GM19397 (cell line): ENCODE measurements at regions not wholly inside any gene's neighbourhood (a gene's known extent, or its start where the extent isn't known, plus 50 kb on each side); places are given as distances from the start of the nearest gene placed in this dataset.

Source experiments
- ATAC-seq: cut with Tn5 transposase; IDR thresholded peaks from one replicate; pipeline ENCODE4 v1.9.1; 2021; ENCODE audit warnings: mild to moderate bottlenecking, moderate library complexity; ENCODE audit not compliant: unreplicated experiment

DNA sequence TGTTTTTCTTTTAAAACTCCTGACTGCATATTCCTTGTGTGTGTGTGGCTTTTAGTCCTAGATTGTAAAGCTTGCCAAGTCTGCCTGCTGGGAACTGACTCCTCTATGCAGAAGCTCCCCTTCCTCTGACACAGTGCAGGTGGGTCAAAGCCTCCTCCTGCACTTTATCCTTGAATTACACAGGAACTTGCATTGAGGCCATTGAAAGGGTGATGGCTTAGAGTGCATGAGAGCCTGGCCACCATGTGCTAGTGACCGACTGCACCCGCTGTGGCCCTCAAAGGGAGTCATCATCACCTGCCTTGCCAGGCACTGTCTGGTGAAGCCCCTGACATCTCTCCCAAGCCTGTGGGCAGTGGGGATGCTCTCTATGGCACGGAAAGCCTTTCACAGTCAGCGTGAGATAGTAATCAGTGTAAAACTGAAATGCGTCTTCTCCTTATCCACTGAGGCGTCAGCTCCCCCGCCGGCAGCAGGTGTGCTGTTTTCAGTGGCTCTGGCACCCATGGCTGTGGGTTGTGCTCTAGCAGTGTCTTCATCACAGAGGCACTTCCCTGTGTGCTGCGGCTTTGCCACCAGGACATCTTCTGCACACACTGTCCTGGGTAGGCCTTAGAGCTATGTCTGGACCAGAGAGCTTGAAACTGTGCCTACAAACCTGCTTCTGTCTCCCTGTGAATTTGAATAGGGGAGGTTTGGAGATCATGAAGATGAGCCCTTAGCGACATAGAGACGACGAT, 87.9 kb downstream of the THBS2 start:
- no peak for ATAC-seq

DNA sequence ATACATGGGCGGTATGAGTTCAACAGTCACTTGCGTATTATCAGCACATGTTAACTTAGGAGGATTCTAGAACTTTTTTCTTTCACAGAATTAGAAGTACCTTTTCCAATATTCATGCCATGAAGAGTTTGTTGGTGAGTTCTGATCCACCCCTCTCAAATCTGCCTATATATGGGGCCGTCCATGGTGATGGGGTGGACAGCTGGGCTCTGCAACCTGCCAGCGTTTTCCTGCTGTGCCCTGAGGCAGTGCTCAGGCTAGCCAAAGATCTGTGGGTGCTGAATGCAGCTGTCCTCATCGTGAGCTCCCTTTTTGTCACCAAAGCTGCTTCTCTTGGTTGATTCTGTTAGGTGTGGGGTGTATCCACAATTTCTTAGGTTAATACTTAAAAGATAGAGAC, 88.7 kb downstream of the THBS2 start:
- no peak for ATAC-seq

DNA sequence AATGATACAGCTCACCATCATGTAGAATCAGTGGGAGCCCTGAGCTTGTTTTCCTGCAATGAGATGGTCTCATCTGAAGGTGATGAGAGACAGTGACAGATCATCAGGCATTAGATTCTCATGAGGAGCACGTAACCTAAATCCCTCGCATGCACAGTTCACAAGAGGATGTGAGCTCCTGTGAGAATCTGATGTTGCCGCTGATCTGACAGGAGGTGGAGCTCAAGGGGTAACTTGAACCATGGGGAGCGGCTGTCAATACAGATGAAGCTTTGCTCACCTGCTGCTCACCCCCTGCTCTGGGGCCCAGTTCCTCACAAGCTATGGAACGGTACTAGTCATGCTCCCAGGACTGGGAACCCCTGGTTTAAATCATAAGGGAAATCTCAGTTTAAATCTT, 89.2 kb downstream of the THBS2 start:
- ATAC-seq, result no peak

DNA sequence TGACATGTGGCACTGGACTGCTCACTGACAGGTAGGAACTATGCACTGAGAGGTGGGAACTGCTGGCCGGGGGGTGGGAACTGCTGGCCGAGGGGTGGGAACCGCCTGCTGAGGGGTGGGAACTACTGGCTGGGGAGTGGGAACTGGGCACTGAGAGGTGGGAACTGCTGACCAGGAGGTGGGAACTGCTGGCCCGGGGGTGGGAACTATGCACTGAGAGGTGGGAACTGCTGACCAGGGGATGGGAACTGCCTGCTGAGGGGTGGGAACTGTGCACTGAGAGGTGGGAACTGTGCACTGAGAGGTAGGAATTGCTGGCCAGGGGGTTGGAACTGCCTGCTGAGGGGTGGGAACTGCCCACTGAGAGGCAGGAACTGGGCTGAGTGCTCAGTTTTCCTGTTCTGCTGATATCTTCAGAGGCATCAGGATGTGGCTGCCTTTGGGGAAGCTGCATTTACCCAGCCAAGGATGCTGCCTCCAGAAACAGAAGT, 90.2 kb downstream of the THBS2 start:
- no peak for ATAC-seq

DNA sequence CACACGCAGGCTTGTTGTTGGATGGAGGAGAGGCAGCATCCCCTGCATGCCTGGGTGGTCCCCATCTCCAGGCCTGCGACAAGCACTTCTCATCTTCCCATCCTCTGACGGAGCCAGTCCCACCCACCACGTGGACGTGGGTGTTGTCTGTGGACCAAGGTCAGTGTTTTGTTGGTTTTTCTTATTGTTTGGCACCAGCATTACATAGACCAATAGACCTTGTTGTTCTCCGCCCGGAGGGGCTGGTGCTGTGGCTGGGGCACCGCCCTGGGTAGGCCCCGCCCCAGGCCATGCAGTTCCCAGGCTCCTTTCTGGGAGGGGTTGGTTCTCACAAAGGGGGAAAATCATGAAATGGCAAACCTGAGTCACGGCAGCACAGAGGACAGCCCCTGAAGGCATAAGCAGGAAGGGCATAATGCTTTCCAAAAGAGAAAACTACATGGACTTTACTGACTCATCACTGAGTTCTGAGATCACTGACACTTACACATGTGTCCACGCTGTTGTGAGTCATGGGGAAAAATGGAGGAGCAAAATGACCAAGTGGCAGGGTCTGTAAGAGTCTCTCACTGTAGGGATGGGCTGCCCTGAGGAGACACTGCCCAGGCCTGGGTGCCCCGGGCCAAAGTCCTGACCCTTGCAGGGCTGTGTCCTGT, 90.8 kb downstream of the THBS2 start:
- no peak for ATAC-seq

DNA sequence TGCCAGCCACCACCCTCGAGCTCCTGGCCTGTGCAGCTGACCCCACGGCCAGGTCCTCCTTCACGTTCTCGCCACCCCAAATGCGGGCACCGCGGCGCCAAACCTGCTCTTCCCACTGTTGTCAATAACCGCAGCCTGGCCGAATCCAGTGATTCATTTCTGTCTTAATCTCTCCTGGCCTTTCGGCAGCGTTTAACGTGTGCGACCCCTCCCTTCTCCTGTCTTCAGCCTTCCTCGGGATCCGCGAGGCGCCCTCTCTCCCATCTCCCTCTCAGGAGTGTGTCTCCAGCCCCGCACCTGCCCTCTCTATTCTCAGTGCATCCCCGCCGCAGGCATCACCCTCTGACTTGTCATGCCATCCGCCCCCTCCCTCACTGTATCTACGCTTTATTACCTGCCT, 91.4 kb downstream of the THBS2 start:
- ATAC-seq, result no peak

DNA sequence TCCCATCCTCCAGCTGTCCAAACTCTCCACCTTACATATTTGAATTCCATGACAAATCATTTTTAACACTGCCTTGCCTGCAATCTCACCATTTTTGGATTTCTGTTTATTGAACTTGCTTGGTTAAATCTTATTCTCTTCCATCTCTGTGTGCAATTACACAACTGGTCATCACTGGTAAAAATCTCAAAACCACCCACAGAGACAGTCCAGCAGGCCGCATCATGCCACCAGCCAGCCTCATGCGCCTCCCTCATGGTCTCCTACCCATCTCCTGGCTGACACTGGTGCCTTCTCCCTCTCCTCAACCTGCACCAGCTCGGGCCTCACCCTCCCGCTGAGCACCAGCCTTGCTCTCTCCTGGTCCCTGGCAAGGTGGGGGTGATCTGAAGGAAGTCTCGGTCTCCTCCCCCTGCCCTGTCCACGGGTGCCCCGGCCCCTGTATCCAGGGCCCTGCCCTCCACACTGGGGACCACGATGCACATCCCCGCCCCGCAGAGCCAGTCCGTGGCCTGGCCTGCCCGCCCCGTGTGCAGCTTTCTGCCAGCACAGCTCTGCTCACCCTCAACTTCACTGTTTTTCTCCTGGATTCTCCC, 92.0 kb downstream of the THBS2 start:
- ATAC-seq, result no peak

DNA sequence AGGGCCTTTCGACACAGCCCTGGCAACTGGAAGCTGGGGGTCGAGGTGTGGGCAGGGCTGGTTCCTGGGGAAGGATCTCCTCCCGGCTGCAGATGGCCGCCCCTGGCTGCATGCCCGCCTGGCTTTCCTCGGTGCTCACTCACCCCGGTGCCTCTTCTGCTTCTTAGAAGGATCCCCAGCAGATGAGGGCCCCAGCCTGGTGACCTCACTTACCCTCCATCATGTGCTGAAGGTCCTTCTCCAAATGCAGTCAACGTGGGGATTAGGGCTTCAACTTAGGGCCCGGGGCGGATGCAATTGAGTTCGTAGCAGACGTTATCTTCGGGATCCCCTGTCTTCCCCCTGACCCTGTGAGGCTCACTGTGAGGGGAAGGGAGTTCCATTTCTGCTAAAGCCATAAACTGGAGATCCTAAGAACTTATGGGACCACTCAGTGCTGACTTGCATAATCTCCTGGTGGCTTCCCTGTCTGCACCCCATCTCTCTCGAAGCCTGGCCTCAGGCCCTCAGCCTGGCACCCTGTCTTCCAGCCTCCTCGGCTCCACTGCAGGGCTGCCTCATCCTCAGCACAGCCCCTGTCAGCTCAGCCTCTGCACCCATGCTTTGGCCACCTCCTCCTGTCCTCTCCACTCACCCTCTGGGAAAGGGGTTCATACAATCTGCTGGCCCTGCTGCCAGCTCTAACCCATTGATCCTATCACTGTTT, 92.6 kb downstream of the THBS2 start:
- no peak for ATAC-seq

DNA sequence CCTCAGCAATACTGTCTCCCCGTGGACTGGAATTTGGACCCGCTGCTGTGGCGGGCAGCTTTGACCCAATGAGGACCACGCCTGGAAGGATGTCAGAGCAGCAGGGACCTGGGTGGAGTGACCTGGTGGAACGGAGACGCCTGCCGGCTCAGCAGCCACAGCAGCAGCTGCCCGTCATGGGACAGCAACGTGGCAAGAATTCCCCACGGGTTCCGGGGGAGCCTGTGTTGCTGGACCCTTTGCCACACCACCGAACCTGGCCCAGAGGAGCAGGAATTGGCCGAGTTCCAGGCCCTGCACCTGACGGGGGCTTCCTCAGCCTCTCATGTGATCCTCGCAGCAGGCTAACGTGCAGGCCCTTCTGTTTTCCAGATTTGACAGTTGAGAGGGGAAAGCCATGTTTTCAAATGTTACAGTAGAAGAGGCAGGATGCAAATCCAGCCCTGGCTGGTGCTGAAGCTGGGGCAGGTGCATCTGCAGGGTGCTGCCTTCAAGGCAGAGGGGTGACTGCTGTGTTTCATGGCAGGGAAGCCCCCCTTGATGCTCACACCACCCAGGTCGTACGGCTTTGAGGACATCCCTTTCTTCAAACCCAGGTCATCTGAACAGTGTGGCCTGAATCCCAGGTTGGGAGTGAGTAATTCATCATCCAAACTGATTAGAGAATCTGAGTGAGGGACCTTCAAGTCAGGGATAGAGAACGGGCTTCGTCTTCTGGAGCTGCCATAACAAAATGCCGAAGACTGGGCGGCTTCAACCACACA, 93.4 kb downstream of the THBS2 start:
- ATAC-seq, result no peak

DNA sequence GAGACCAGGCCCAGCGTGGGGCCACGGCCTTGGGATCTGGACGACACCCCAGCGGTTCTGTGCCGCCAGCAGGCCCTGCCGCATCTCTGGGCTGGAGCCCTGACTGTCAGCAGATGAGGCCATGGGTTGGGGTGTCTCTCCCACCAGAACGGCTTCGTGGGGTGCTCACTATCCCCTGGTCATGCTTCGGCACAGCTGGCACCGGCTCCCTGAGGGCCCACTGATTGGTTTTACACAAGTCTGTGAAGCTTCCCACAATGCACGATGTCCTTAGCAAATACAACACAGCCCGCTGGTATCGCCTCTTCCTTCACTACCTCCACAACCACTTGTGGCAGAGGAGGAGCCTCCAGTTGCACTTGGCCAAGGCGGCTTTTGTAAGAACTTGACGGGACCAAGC, 94.3 kb downstream of the THBS2 start:
- ATAC-seq, result no peak

DNA sequence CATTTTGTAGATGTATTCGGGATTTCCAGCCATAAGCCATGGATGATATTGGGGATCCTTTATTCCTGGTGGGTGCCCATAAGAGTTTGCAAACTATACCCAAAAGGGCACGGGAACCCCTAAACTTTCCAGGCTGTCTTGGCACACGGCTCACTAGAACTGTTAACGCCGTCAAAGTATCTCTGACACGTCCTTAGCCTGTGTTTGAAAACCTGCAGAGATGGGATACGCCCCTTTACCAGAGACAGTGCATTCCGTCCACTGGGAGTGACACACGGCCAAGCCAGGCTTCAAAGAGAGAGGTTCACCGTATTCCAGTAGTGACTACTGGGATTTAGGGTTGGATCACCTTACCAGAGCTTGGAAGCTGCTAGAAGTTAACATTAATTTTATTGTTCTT, 95.0 kb downstream of the THBS2 start:
- no peak for ATAC-seq

DNA sequence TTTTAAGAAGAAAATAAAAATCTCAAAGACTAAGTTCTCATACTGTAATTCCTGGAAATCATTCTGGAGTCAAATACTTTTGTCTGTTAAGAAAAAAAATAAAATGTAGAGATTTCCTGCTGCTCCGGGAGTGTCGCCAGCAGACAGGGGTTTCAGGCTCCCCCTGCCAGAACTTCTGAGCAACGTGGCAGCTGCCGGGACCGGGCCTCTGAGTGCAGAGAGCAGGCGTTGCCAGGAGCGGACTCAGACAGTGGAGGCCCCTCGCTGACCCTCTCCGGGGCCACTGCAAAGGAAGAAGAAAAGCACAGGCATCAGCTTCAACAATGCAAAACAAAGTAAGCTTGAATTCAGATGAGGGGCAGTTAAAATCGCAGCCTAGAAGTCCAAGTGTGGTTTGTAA, 95.5 kb downstream of the THBS2 start:
- ATAC-seq, result no peak

DNA sequence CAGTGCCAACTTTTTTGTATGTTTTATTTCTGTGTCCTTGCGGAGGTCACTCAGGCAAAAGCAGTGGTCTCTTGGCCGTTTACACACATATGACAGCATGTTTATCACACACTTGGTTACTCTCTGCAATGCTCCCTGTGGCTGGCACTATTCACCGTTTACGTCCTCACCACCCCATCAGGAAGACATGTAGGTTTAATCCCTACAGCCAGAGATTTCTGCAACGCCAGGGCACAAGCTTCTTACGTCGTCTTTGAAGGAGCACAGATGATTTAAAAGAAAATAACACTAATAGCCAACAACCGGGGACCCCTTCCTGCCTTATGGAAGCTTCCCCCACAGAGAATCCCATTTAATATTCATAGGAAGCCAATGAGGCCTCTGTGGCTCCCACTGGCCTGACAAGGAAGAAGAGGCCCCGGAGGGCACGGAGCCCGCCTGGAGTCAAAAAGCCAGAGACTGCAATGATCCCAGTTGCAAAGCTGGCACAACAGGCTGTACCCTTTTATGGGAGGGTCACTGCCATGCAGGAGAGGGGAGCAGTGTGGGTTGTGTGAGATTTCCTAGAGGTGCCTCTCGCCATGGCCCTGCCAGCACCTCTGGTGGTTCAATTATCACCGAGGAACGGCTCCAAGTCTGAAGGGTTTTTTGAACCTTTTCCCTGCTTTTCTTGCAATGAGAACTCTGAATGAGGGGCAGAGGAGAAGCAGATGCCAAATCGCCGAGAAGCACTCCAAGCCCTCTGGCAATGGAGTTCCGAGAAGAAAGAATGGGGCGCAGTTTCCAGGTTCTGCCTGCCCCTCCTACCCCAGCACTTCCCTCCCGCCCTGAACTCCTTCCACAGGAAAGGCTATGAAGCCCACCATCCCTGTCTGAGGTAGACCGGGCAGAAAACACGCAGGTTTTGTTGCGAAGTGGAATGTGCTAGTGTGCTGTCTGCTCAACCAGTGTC, 96.2 kb downstream of the THBS2 start:
- no peak for ATAC-seq

DNA sequence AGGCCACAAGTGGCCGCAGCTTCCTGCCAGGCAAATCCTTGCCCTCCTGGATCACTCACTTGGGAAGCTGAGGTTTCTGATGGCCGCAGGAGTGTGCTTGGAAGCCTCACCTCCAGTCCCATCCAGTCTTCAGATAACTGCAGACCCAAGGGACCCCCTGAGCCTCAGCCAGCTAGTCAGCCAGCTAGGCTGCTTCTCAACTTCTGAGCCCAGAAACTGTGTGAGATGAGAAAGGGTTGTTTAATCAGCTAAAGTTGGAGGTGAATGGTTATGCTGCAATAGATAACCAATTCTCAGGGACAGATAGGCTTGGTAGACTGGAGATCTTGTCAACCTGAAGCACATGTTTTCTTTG, 96.9 kb downstream of the THBS2 start:
- no peak for ATAC-seq

DNA sequence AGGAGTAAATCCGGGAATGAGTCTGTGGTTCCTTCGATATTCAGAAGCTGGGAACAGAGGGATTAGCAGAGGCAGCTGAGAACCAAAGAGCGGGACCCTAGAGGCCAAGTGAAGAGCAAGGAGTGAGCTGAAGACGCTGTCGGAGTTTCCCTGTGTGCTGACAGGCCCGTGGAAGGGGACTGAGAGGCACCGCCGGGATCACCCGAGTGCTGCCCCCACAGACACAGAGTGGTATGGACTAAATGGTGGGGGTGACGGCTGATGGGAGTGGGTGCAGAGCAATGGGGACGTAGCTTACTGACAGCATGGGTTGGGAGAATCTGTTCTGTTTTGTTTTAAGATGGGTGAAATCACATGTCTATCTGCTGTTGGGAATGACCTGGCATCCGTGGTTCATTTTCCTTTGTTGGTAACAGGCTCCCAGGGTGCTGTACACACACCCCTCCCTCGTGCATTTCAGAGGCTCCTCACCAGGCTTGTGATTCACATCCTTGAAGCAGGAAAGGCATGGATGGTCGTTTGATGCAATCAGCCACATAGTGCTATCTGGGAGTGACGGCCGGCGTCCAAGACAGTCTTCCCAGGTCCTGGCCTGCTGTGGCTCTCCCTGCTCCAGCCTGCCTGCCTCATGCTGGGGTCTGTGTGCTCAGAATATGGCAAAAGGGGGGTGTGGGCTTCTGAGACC, 97.4 kb downstream of the THBS2 start:
- ATAC-seq, result no peak

DNA sequence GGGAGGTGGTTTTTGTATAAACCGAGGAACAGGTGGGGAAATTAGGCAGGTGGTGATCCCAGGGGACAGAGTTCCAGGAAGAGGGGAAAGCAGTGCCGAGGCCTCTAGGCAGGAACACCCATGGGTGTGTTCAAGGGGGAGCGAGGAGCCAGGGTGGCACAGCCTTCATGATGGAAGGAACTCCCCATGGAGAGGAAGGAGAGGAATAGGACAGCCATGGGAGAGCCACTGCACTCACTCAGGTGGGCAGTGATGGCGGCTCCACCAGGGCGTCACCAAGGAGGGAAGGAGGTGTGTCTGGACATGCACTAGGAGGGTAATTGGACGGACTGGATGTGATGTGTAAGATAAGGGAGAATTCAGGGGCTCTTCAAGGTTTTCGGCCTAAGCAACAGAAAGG, 98.2 kb downstream of the THBS2 start:
- ATAC-seq, result no peak

DNA sequence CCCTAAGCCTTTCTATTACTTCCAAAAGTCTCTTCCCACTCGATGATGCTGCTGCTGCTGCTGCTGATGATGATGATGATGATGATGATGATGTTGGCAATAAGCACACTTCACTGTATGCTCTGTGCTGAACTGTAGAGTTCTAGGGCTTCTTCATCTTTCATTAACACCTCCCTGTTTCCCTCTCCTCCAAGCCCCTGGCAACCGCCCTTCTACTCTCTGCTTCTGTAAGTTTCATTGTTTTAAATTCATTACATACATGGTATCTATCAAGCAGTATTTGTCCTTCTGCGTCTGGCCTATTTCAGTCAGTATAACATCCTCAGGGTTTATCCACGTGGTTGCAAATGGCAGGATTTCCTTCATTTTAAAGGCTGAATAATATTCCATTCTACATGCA, 100.2 kb downstream of the THBS2 start:
- ATAC-seq, result no peak

DNA sequence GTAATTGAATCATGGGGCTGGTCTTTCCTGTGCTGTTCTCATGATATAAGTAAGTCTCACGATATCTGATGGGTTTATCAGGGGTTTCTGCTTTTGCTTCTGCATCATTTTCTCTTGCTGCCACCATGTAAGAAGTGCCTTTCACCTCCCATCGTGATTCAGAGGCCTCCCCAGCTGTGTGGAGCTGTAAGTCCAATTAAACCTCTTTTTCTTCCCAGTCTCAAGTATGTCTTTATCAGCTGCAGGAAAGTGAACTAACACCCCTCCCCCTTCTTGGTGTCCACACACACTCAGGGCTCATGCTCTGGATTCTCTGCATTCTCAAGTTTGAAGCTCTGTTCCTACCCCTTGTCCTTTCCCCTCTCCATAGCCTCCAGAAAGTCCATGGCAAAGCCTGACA, 107.1 kb downstream of the THBS2 start:
- no peak for ATAC-seq

DNA sequence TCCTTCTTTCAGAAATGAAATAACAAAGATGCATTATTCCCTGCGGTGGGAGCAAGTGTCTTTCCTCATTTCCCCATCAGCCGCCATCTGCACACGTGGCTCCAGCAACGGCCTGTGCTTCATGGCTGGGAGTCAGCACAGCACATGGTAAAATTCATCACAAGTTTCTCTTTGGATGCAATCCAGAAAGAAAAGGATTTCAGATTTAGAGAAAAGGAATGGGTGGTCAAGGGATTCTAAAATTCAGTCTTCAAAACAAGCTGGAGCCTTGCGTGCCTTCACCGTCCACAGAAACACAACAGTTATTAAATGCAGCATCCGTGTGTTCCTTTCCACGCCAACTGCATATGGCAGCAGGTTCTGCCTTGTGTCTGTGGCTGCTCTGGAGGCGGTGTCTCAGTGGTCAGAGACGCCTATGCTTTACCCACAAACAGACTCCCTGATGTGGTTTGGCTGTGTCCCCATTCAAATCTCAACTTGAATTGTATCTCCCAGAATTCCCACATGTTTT, 107.6 kb downstream of the THBS2 start:
- ATAC-seq, result no peak
